HFFc6 (cell line): ENCODE measurements at regions not wholly inside any gene's neighbourhood (a gene's known extent, or its start where the extent isn't known, plus 50 kb on each side); places are given as distances from the start of the nearest gene placed in this dataset.

Experiments
- DNase-seq: peaks from one replicate; pipeline ENCODE4 v3.0.0-alpha.2; 2018
- H3K27ac Mint-ChIP-seq: 2 replicates; pipeline ENCODE4 v1.8.0; 2020; ENCODE audit warnings: mild to moderate bottlenecking, mixed read lengths
- H3K27me3 Mint-ChIP-seq: 2 replicates; pipeline ENCODE4 v1.8.0; 2021; ENCODE audit warnings: mild to moderate bottlenecking, moderate library complexity, mixed read lengths; ENCODE audit not compliant: insufficient read depth
- H3K36me3 Mint-ChIP-seq: 2 replicates; pipeline ENCODE4 v1.8.0; 2021; ENCODE audit warnings: low read depth, mixed read lengths
- H3K4me1 Mint-ChIP-seq: 2 replicates; pipeline ENCODE4 v1.8.0; 2020; ENCODE audit warnings: low read depth, mixed read lengths
- H3K4me3 Mint-ChIP-seq: 2 replicates; pipeline ENCODE4 v1.8.0; 2020; ENCODE audit warnings: mild to moderate bottlenecking, moderate library complexity, mixed read lengths
- H3K9me3 Mint-ChIP-seq: 2 replicates; pipeline ENCODE4 v1.8.0; 2020; ENCODE audit warnings: mild to moderate bottlenecking, mixed read lengths
- TF ChIP-seq, protein P1 (sequence below): fragments of 200-600 bp; sonication (generic); IDR thresholded peaks from 2 replicates; pipeline ENCODE4 v1.5.0; 2021; ENCODE audit warnings: antibody characterized with exemption, mild to moderate bottlenecking

- Mint-ChIP-seq H3K27me3 (no peaks in the 10 kb centered on the region; the same call in 1 of the 2 replicates), H3K4me3 (no peak overlapping the region), H3K36me3 (no peaks in the 10 kb centered on the region; the same call in 1 of the 2 replicates), H3K27ac (no peak overlapping the region), H3K9me3 (peaks cover 66% of the 10 kb centered on the region), H3K4me1 (no peaks in the 10 kb centered on the region)
- no peak for DNase-seq
- TF ChIP-seq, protein P1, sequence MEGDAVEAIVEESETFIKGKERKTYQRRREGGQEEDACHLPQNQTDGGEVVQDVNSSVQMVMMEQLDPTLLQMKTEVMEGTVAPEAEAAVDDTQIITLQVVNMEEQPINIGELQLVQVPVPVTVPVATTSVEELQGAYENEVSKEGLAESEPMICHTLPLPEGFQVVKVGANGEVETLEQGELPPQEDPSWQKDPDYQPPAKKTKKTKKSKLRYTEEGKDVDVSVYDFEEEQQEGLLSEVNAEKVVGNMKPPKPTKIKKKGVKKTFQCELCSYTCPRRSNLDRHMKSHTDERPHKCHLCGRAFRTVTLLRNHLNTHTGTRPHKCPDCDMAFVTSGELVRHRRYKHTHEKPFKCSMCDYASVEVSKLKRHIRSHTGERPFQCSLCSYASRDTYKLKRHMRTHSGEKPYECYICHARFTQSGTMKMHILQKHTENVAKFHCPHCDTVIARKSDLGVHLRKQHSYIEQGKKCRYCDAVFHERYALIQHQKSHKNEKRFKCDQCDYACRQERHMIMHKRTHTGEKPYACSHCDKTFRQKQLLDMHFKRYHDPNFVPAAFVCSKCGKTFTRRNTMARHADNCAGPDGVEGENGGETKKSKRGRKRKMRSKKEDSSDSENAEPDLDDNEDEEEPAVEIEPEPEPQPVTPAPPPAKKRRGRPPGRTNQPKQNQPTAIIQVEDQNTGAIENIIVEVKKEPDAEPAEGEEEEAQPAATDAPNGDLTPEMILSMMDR = no peak
Measured at GRCh38 chr10:123413353-123413752, 252.8 kb upstream of the GPR26 start.

DNA sequence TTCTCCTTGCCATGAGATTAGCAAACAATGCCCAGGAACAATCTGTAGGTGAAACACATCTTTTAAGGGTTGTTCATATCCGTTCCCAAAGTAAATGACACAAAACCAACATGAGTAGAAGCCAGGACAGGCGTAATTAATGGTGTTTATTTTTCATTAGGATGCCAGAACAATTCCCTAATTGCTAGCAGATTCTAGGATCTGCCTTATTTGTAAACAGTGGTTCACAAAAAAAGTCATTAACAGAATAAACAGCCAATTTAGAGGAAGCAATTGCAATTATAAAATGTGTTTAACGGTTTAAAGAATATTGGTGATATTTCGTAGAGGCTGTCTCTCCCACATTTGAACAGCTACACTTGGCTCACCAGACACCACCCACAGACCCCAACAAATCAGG is 250.6 kb upstream of the GPR26 start:
- no peaks in the 10 kb centered on the region for H3K36me3 Mint-ChIP-seq
- peaks cover 67% of the 10 kb centered on the region for H3K9me3 Mint-ChIP-seq
- H3K4me1 Mint-ChIP-seq = no peaks in the 10 kb centered on the region
- no peaks in the 10 kb centered on the region; the same call in 1 of the 2 replicates for H3K27me3 Mint-ChIP-seq
- no peak overlapping the region for H3K4me3 Mint-ChIP-seq
- TF ChIP-seq, protein P1 = no peak
- no peak for DNase-seq
- no peak overlapping the region for H3K27ac Mint-ChIP-seq

- Mint-ChIP-seq H3K9me3 (peaks cover 69% of the 10 kb centered on the region), H3K36me3 (no peaks in the 10 kb centered on the region), H3K27ac (no peak overlapping the region), H3K4me1 (no peaks in the 10 kb centered on the region), H3K4me3 (no peak overlapping the region), H3K27me3 (no peaks in the 10 kb centered on the region)
- no peak for DNase-seq
- TF ChIP-seq, protein P1 = no peak
Measured at GRCh38 chr10:123417414-123417813, 248.7 kb upstream of the GPR26 start.

DNA sequence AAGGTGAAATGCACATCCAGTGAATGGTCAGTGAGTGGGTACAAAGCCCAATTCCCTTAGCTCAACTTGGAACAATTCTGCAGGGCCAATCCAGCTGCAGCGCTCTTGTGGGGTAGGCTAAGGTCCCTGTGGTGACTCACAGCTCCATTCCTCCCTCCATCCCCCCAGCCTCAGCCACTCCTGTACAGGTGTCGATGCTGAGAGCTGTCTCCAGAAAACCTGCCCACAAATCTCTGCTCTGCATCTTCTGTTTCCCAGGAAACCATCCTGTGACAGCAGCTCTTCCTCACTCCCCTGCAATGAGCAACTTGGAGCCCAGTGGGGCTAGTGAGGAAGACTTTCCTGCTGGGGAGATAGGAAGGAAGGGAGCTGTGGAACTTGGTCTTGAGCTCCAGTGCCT is 244.7 kb upstream of the GPR26 start:
- Mint-ChIP-seq H3K27ac (no peak overlapping the region), H3K4me1 (no peaks in the 10 kb centered on the region), H3K9me3 (peaks cover 75% of the 10 kb centered on the region), H3K4me3 (no peak overlapping the region), H3K36me3 (0 out of 2 replicates have a peak, but pooled peaks cover 4% of the 10 kb centered on the region), H3K27me3 (peaks cover 3% of the 10 kb centered on the region; the same call in 1 of the 2 replicates)
- DNase-seq = no peak
- TF ChIP-seq, protein P1 = no peak

GRCh38 chr10:123422261-123422660 is 243.9 kb upstream of the GPR26 start:
- Mint-ChIP-seq H3K4me1 (no peaks in the 10 kb centered on the region), H3K36me3 (0 out of 2 replicates have a peak, but pooled peaks cover 4% of the 10 kb centered on the region), H3K9me3 (peaks cover 74% of the 10 kb centered on the region), H3K4me3 (no peak overlapping the region), H3K27ac (no peak overlapping the region), H3K27me3 (peaks cover 3% of the 10 kb centered on the region; the same call in 1 of the 2 replicates)
- DNase-seq = no peak
- TF ChIP-seq, protein P1 = no peak

DNA sequence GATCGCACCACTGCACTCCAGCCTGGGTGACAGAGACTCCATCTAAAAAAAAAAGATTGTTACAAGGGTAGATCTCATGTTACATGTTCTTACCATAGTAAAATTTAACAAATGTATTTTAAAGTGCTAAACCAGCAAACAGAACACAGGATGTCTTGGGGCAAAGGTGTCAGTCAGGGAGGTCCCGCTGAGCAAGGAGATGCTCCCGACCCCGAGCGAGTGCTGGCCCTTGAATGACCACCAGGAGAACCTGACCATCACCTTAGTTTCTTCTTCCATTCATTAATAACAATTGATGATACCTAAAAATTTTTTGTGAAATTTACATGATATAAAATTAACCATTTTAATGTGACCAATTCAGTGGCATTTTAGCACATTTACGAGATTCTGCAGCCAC is 241.6 kb upstream of the GPR26 start:
- no peak overlapping the region for H3K27ac Mint-ChIP-seq
- TF ChIP-seq, protein P1 = no peak
- peaks cover 69% of the 10 kb centered on the region for H3K9me3 Mint-ChIP-seq
- 0 out of 2 replicates have a peak, but pooled peaks cover 4% of the 10 kb centered on the region for H3K36me3 Mint-ChIP-seq
- H3K27me3 Mint-ChIP-seq = peaks cover 4% of the 10 kb centered on the region; the same call in 1 of the 2 replicates
- DNase-seq = no peak
- no peaks in the 10 kb centered on the region for H3K4me1 Mint-ChIP-seq
- H3K4me3 Mint-ChIP-seq = no peak overlapping the region
